A172 (cell line): ENCODE measurements at regions not wholly inside any gene's neighbourhood (a gene's known extent, or its start where the extent isn't known, plus 50 kb on each side); places are given as distances from the start of the nearest gene placed in this dataset.
"Not testable (repeated sequence)": the region's sequence is repeated elsewhere in the genome, so short reads cannot be mapped to it uniquely, and the experiment has no call there.

Experiments
- DNase-seq: peaks from one replicate; pipeline ENCODE4 v3.0.0-alpha.2; 2015; ENCODE audit warnings: low spot score

DNA sequence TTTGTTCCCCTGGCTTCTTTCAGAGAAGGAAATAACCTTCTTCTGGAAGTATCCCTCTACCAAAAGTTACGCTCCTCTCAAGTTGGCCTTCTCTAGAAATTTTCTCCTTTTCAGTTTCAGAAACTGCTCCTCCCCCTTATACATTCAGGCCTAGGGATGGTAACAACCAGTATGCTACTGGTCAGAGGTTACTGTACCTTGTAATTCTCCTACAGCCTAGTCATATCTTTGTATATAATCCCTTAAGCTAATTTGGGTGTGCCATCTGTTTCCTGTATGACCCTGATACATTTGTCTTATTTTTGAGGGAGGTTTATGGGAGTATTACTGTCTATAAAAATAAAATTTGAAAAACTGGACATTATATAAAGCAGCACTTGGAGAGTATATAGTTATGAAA lies 98.0 kb upstream of the NOTCH2NLA start:
- not testable (repeated sequence) for DNase-seq

DNA sequence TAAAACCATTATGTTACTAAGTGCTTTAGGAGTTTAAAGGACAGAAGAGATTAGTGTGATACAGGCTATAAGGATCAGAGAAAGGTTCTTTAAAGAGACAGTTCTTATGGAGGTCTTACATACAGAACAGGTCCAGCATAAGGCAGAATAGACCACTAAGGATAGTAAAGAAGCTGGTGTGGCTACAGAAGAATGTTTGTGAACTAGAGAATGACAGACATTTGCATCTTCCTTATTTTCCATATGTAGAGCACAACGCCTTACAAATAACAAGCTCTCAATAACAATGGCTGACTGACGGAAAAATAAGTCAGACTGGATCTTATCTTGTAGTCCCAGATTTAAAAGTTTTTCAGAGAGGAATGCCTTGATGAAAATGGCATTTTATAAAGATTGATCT lies 95.6 kb upstream of the NOTCH2NLA start:
- not testable (repeated sequence) for DNase-seq

DNA sequence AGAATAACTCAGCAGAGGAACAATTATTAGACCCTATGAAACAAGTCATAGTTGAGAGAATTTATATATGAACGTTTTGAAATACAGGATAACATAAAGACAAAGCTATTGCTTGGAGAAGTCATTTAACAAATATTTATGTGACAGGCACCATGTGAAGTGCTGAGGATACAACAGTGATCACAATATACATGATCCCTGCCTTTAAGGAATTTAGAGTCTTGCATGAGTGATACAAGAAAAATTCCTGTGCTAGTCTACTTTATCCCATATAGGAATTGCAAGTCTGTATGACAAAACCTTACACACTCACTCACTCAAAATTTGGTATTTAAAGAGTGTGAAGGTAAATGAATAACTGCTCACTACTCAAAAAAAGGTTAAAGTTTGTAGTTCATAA lies 94.5 kb upstream of the NOTCH2NLA start:
- DNase-seq, result not testable (repeated sequence)

DNA sequence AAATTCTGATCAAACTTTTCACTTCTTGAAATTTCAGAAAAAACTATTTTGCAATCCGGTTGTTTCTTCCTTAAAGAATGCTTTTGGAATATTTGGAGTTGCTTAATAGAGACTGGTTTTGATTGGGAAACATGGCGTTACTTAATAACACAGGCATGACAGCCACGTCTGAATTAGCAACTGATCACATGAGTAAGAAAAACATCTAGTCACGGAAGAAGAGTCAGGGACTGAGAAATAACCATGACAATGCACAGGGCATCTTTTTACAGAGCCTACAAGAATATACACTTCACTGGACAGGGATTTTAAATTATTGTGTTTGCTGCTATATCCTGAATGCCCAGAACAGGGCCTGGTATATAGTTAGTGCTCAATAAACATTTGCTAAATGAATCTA lies 94.1 kb upstream of the NOTCH2NLA start:
- DNase-seq, result not testable (repeated sequence)

DNA sequence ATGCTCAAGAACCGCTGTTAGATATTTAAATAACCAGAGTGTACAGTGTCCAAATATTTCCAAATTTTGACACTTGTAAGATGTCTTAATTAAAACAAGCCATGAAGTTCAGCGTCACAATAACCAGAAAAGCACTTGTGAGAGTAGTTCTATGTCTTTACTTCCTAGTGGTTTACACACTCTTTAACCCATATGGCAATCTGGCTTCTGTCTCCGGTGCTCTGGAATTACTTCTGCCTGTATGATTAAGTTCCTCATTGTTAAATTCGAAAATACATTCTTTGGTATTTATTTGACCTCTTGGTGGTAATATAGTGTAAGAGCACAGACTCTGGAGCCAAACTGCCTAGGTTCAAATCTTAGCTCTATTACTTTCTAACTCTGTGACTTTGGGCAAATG lies 89.9 kb upstream of the NOTCH2NLA start:
- not testable (repeated sequence) for DNase-seq

GRCh38 chr1:146317785-146318184 lies 89.0 kb upstream of the NOTCH2NLA start:
- DNase-seq, result not testable (repeated sequence)

- DNase-seq, result not testable (repeated sequence)
These were observed 85.8 kb upstream of the NOTCH2NLA start for GRCh38 chr1:146314449-146315246.

- not testable (repeated sequence) for DNase-seq
These were observed 81.8 kb upstream of the NOTCH2NLA start for GRCh38 chr1:146310579-146310978.

DNA sequence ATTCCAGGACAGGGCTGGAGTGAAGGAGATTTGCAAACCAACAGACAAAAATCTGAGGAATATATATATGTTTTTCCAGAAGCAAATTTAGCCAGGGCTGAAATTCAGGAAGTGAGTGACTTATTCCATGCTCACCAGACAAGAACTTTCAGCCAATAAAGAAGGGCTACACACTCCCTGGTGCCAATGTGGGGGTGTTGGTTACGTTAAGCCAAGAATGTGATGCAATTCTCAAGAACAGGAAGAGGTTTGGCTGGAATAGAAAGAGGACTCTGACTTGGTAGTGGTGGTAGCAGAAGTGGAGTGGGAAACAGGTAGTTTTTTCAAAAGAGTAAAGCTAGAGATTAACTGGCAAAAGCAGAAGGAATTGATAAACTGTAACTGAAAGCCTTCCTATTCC lies 80.6 kb upstream of the NOTCH2NLA start:
- DNase-seq, result not testable (repeated sequence)

- DNase-seq, result not testable (repeated sequence)
These were observed 80.1 kb upstream of the NOTCH2NLA start for GRCh38 chr1:146308892-146309291.

DNA sequence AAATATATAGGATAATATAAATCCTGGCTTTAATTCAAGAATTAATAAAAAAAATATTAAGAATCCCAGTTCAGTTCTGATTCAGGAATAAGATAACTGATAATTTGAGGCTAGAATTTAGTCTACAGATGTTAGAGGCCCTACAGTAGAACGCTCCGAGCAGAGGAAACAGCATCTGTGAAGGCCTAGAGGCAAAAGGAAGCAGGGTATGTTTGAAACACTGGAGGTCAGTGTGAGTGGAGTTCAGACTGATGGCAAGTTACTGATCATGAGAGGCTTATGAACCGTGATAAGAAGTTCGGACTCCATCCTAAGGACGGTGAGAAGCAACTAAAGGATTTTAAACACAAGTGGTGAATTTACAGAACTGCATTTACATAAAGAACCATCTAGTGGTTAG lies 79.3 kb upstream of the NOTCH2NLA start:
- not testable (repeated sequence) for DNase-seq

DNA sequence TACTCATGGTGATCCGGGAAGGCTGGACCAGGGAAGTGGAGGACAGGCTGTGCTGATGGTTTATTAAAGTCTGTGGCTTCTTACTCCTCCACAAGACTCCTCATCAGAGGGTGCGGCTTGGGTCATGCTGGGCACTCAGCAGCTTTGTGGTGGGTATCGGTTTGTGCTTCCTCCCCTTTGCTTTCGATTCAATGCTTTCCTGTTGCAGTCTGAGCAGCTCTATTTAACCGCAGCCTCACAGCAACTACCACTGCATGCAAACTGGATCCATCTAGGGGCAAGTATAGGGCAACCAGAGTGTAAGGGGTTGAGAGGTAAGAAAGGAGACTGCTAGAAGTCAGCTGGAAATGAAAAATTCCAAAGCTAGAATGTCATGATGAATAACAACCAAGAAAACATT lies 78.8 kb upstream of the NOTCH2NLA start:
- not testable (repeated sequence) for DNase-seq

DNA sequence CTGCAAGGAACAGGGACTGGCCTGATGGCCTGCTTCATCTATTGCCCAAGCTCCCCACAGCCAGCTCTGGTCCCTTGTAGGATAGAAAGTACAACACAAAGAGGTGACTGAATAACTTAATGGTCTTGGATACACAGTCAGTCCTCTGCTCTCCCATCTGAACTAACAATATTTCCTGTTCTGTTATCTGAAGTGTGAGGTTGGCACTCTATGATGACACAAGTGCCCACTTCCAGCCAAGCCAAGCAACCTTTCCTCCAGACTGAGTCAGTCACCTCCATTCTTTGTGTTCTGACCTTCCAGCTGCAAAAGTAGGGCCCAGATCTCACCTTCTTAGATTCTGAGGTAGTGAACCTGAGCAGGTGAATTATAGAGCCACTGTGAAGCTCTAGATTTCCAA lies 77.8 kb upstream of the NOTCH2NLA start:
- DNase-seq, result not testable (repeated sequence)

DNA sequence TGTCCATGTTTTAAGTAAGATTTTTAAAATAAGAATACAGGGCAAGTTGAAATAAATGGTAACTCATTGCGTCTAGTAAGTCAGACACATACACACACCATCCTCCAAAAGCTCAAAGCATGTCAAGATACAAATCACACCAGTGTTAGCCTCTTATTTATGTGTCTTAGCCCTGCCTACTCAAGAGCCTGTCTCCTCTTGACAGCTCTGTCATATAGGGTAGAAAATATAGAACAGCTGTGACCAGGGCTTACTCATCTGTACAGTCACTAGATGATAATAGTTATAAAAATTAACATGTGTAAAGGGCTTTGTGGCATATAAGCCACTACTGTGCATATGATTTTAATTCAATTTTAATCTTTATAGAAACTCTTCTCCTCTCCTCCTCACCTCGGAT lies 76.6 kb upstream of the NOTCH2NLA start:
- DNase-seq, result not testable (repeated sequence)

GRCh38 chr1:146298575-146298897 lies 69.7 kb upstream of the NOTCH2NLA start:
- DNase-seq, result not testable (repeated sequence)

- DNase-seq, result not testable (repeated sequence)
These were observed 69.2 kb upstream of the NOTCH2NLA start for GRCh38 chr1:146297781-146298574.

DNA sequence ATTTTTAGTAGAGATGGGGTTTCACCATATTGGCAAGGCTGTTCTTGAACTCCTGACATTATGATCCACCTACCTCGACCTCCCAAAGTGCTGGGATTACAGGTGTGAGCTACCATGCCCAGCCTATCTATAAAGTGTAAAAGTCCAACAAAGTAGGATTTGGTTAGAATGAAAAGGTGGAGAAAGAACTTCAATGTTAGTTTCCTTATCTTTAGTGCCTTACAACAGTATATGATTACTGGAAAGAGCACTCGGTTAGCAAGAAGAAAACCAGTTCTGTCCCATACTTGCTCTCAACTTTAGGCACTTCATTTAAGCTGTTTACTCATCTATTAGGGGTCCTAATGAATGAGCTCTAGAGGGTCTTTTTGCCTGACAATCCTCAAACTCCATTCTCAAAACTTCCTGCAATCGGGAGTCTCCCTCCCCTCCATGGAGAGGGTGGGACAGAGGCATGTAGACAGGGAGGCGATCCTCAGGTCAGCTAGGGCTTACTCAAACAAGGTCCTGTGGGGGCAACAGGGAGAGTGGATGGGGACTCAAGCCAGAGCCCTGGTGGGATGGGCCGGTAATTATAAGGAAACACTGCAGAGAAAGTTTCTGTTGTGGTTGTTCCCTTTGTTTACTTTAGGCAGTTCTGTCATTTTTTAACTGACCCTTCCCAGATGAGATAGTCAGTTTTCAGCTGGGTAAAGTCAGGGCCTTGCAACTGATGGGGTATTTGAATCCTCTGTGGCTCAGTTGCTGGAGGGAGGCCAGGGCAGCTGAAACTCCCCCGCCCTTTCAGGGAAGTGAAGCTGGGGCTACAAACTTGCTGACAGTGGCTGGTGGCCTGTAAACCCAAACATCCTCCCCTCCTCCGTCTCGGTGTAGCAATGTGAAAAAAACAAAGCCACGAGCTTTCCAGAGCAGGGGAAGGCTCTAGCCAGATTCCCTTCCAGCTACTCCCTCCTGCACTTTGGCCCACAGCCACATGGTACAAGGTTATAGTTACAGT lies 64.4 kb upstream of the NOTCH2NLA start:
- DNase-seq, result not testable (repeated sequence)

DNA sequence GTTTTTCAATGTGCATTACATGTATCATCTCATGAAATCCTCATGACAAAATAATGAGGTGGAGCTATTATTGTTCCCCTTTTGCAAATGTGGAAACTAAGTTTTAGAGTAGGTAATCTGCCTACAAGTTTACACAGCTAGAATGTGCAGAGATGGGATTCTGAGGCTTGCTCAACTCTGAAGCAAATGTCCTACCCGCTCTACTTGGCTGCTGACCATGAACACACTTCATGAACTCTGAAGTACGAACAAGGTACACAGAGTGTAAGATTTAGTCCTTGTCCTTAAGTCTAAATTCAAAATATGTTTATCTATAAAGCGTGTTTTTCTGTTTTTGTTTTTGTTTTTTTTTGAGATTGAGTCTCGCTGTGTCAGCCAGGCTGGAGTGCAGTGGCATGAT lies 63.6 kb upstream of the NOTCH2NLA start:
- not testable (repeated sequence) for DNase-seq

DNA sequence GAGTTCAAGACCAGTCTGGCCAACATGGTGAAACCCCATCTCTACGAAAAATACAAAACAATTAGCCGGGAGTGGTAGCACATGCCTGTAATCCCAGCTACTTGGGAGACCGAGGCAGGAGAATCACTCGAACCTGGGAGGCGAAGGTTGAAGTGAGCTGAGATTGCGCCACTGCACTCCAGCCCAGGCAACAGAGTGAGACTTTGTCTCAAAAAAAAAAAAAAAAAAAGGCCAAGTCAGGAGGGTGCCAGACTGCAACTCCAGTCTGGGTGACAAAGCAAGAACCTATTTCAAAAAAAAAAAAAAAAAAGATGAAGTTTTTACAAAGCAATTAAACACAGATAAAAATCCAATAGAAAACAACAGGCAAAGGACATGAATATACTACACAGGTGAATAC lies 59.1 kb upstream of the NOTCH2NLA start:
- not testable (repeated sequence) for DNase-seq

DNA sequence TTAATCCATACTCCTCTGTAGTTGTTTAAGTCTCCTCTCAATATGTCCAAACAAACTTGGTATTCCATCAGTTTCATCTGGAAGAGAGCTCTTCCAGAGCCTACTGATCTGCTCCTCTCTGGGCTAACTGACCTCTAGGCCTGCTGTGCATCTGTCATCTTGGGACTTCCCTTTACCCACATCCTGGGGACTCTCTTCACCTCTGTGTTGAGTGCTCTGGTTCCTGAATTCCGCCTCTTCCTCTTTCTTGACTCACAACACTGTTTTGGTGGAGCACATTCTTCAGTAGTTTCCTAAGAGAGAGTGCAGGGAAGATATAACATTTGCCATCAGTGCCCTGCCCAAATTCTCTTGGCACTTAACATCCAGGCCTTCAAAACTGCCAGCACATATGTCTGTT lies 55.9 kb upstream of the NOTCH2NLA start:
- not testable (repeated sequence) for DNase-seq

DNA sequence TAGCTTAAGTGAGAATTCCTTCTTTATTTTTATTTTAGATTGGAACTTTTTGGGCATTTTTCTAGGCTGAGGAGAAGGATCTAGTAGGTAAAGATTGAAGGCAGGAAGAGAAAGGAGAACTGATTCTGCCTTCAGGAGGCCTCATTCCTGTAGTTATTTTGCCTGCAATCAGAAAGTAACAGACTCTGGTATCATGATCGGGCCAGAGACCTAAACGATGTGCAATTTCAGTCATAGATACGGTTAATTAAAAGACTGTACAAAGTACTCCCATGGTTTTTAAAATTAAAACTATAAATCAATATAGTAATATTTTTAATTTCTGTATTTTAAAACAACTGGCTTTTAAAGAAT lies 54.7 kb upstream of the NOTCH2NLA start:
- DNase-seq, result not testable (repeated sequence)
